Gastrocnemius medialis (tissue), 4 donors: ENCODE measurements at regions not wholly inside any gene's neighbourhood (a gene's known extent, or its start where the extent isn't known, plus 50 kb on each side); places are given as distances from the start of the nearest gene placed in this dataset.

Experiments used
- POLR2A ChIP-seq, 2 donors: fragments of 450-650 bp; IDR thresholded peaks; one replicate each; pipeline ENCODE4 v1.6.1; 2017; ENCODE audit warnings: antibody characterized with exemption in 2 of 2, mild to moderate bottlenecking in 2 of 2, moderate library complexity in 2 of 2
- TF ChIP-seq, protein P1 (sequence below), 5 experiments: fragments of 450-650 bp in 3 of 5; fragments of 200-600 bp in 2 of 5; sonication (generic) in 2 of 5; IDR thresholded peaks in 4 of 5; conservative IDR thresholded peaks in 1 of 5; 1 replicate in 4 of 5; 2 replicates in 1 of 5; pipeline ENCODE4 v1.5.1; 2016 to 2019; ENCODE audit warnings: antibody characterized with exemption in 5 of 5, mild to moderate bottlenecking in 3 of 5, moderate library complexity in 3 of 5

DNA sequence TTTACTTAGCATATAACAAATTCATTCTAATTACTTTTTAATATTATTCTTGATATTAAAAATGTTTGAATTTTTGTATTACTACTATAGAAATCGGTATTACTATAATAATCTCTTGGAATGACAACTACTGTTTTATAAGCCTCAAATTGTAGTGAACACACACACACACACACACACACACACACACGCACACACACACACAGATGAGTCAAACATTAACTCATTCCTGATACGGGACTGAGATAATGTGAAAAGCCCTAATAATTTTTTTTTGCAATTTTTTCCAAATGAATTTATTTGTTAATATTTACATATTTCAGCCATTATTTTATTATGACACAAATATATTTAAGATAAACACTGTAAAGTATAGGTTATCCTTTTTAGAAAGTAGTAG lies 951.2 kb upstream of the PHF14 start:
- no peak for TF ChIP-seq POLR2A (IDR thresholded peaks at IDR 0.05)
- TF ChIP-seq, protein P1, sequence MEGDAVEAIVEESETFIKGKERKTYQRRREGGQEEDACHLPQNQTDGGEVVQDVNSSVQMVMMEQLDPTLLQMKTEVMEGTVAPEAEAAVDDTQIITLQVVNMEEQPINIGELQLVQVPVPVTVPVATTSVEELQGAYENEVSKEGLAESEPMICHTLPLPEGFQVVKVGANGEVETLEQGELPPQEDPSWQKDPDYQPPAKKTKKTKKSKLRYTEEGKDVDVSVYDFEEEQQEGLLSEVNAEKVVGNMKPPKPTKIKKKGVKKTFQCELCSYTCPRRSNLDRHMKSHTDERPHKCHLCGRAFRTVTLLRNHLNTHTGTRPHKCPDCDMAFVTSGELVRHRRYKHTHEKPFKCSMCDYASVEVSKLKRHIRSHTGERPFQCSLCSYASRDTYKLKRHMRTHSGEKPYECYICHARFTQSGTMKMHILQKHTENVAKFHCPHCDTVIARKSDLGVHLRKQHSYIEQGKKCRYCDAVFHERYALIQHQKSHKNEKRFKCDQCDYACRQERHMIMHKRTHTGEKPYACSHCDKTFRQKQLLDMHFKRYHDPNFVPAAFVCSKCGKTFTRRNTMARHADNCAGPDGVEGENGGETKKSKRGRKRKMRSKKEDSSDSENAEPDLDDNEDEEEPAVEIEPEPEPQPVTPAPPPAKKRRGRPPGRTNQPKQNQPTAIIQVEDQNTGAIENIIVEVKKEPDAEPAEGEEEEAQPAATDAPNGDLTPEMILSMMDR (IDR thresholded peaks at IDR 0.05 in 4 of 5, conservative IDR thresholded peaks at IDR 0.05 in 1 of 5) = no peak
